H9 (cell line): ENCODE measurements at regions not wholly inside any gene's neighbourhood (a gene's known extent, or its start where the extent isn't known, plus 50 kb on each side); places are given as distances from the start of the nearest gene placed in this dataset.

Experiments
- DNase-seq: peaks from one replicate; pipeline ENCODE4 v3.0.0-alpha.2; 2017
- H2AFZ ChIP-seq: one replicate; pipeline ENCODE4 v1.6.1; 2013; ENCODE audit warnings: mild to moderate bottlenecking, low read length, control low read depth, moderate library complexity
- H2AK5ac ChIP-seq: 2 replicates; pipeline ENCODE4 v1.6.1; 2013; ENCODE audit warnings: low read length, control low read depth, mixed read lengths; ENCODE audit not compliant: insufficient read length
- H2BK120ac ChIP-seq: one replicate; pipeline ENCODE4 v1.6.1; 2013; ENCODE audit warnings: low read depth, mild to moderate bottlenecking, low read length, control low read depth, inconsistent platforms; ENCODE audit not compliant: poor library complexity, severe bottlenecking
- H2BK12ac ChIP-seq: 2 replicates; pipeline ENCODE4 v1.6.1; 2013; ENCODE audit warnings: low read length, control low read depth, mixed read lengths, low read depth; ENCODE audit not compliant: insufficient read length
- H2BK15ac ChIP-seq: 2 replicates; pipeline ENCODE4 v1.6.1; 2013; ENCODE audit warnings: low read depth, low read length, control low read depth
- H2BK20ac ChIP-seq: one replicate; pipeline ENCODE4 v1.6.1; 2013; ENCODE audit warnings: low read depth, mild to moderate bottlenecking, low read length, control low read depth, inconsistent platforms; ENCODE audit not compliant: poor library complexity, severe bottlenecking
- H2BK5ac ChIP-seq: 2 replicates; pipeline ENCODE4 v1.6.1; 2013; ENCODE audit warnings: low read length, control low read depth, mixed read lengths; ENCODE audit not compliant: insufficient read length
- H3K14ac ChIP-seq: 2 replicates; pipeline ENCODE4 v1.6.1; 2013; ENCODE audit warnings: low read length, control low read depth; ENCODE audit not compliant: insufficient read depth
- H3K18ac ChIP-seq: 2 replicates; pipeline ENCODE4 v1.6.1; 2013; ENCODE audit warnings: low read depth, mild to moderate bottlenecking, mixed read lengths, low read length, control low read depth; ENCODE audit not compliant: insufficient read length
- H3K23ac ChIP-seq: 2 replicates; pipeline ENCODE4 v1.6.1; 2013; ENCODE audit warnings: low read length, control low read depth, mixed read lengths, low read depth; ENCODE audit not compliant: insufficient read length
- H3K23me2 ChIP-seq: 2 replicates; pipeline ENCODE4 v1.6.1; 2013; ENCODE audit warnings: low read depth, mild to moderate bottlenecking, mixed read lengths, low read length, control low read depth; ENCODE audit not compliant: insufficient read length, poor library complexity, severe bottlenecking
- H3K27ac ChIP-seq: 2 replicates; pipeline ENCODE4 v1.5.1; 2013; ENCODE audit warnings: low read length, control low read depth, mixed read lengths, low read depth; ENCODE audit not compliant: insufficient read length
- H3K27me3 ChIP-seq: 2 replicates; pipeline ENCODE4 v1.6.1; 2013; ENCODE audit warnings: low read length, control low read depth, inconsistent platforms; ENCODE audit not compliant: insufficient read depth
- H3K4ac ChIP-seq: 2 replicates; pipeline ENCODE4 v1.6.1; 2013; ENCODE audit warnings: low read depth, mild to moderate bottlenecking, control low read depth, inconsistent platforms, low read length, moderate library complexity
- H3K4me1 ChIP-seq: 2 replicates; pipeline ENCODE4 v1.6.1; 2013; ENCODE audit warnings: low read length, control low read depth, inconsistent platforms; ENCODE audit not compliant: insufficient read depth
- H3K4me2 ChIP-seq: 2 replicates; pipeline ENCODE4 v1.6.1; 2013; ENCODE audit warnings: low read length, control low read depth, mixed read lengths; ENCODE audit not compliant: insufficient read length, insufficient read depth
- H3K56ac ChIP-seq: 2 replicates; pipeline ENCODE4 v1.6.1; 2013; ENCODE audit warnings: low read depth, mild to moderate bottlenecking, mixed read lengths, low read length, control low read depth; ENCODE audit not compliant: insufficient read length
- H3K79me1 ChIP-seq: 2 replicates; pipeline ENCODE4 v1.6.1; 2013; ENCODE audit warnings: low read depth, mild to moderate bottlenecking, moderate library complexity, low read length, control low read depth, inconsistent platforms; ENCODE audit not compliant: insufficient read depth, poor library complexity, severe bottlenecking
- H3K79me2 ChIP-seq: 2 replicates; pipeline ENCODE4 v1.6.1; 2013; ENCODE audit warnings: low read length, control low read depth, inconsistent platforms; ENCODE audit not compliant: insufficient read depth
- H3K9ac ChIP-seq: 2 replicates; pipeline ENCODE4 v1.6.1; 2013; ENCODE audit warnings: low read length, control low read depth, mixed read lengths; ENCODE audit not compliant: insufficient read length; ENCODE audit errors: extremely low read depth
- H3K9me3 ChIP-seq: one replicate; pipeline ENCODE4 v1.6.1; 2013; ENCODE audit warnings: low read depth, low read length, inconsistent platforms; ENCODE audit not compliant: control insufficient read depth
- H3T11ph ChIP-seq: one replicate; pipeline ENCODE4 v1.6.1; 2013; ENCODE audit warnings: mild to moderate bottlenecking, low read length, control low read depth, inconsistent platforms
- H4K20me1 ChIP-seq: one replicate; pipeline ENCODE4 v1.6.1; 2013; ENCODE audit not compliant: control insufficient read depth, insufficient read length, insufficient read depth
- H4K5ac ChIP-seq: 2 replicates; pipeline ENCODE4 v1.6.1; 2013; ENCODE audit warnings: low read depth, mild to moderate bottlenecking, mixed read lengths, low read length, control low read depth; ENCODE audit not compliant: insufficient read length
- H4K8ac ChIP-seq: replicated peaks from 2 replicates; pipeline ENCODE4 v1.6.1; 2013; ENCODE audit warnings: low read length, control low read depth, mixed read lengths, low read depth; ENCODE audit not compliant: insufficient read length
- H4K91ac ChIP-seq: 2 replicates; pipeline ENCODE4 v1.6.1; 2013; ENCODE audit warnings: low read depth, mild to moderate bottlenecking, moderate library complexity, mixed read lengths, low read length, control low read depth; ENCODE audit not compliant: insufficient read length
- H3K27ac Mint-ChIP-seq, 3 experiments: 2 replicates in 2 of 3; 3 replicates in 1 of 3; pipeline ENCODE4 v1.8.0; 2020 to 2021; ENCODE audit warnings: mixed read lengths in 3 of 3, mild to moderate bottlenecking in 1 of 3, moderate library complexity in 1 of 3
- H3K27me3 Mint-ChIP-seq: 2 replicates; pipeline ENCODE4 v1.8.0; 2021; ENCODE audit warnings: low read depth, mild to moderate bottlenecking, moderate library complexity, mixed read lengths
- H3K36me3 Mint-ChIP-seq, 3 experiments: 2 replicates in 2 of 3; 3 replicates in 1 of 3; pipeline ENCODE4 v1.8.0; 2020 to 2021; ENCODE audit warnings: low read depth in 3 of 3, mixed read lengths in 3 of 3; ENCODE audit not compliant: insufficient read depth in 1 of 3
- H3K4me1 Mint-ChIP-seq, 2 experiments: 2 replicates each; pipeline ENCODE4 v1.8.0; 2020; ENCODE audit warnings: mixed read lengths in 2 of 2
- H3K4me3 Mint-ChIP-seq, 2 experiments: 2 replicates in 1 of 2; 3 replicates in 1 of 2; pipeline ENCODE4 v1.8.0; 2020 to 2021; ENCODE audit warnings: mild to moderate bottlenecking in 2 of 2, mixed read lengths in 2 of 2, moderate library complexity in 1 of 2
- H3K9me3 Mint-ChIP-seq, 2 experiments: 2 replicates in 1 of 2; 3 replicates in 1 of 2; pipeline ENCODE4 v1.8.0; 2020; ENCODE audit warnings: mild to moderate bottlenecking in 2 of 2, mixed read lengths in 2 of 2, moderate library complexity in 1 of 2
- WGBS: extraction: QIAGEN DNeasy Blood & Tissue Kit; methylation state at CpG from one replicate; pipeline ENCODE4 v1.1.7; 2013; ENCODE audit warnings: missing lambda C conversion rate, low lambda C conversion rate, mixed read lengths; ENCODE audit not compliant: insufficient read length; ENCODE audit errors: extremely low coverage; 5-methylcytosine and 5-hydroxymethylcytosine counted together
- TF ChIP-seq, protein P1 (sequence below): fragments of 200-600 bp; sonication (generic); conservative IDR thresholded peaks from 3 replicates; pipeline ENCODE4 v1.8.0; 2021; ENCODE audit warnings: antibody characterized with exemption, mild to moderate bottlenecking

- no peaks in the 10 kb centered on the region for H3K27me3 Mint-ChIP-seq
- H3K27ac Mint-ChIP-seq = no peak overlapping the region
- Histone ChIP-seq H4K8ac (no peak overlapping the region), H2AK5ac (no peak overlapping the region), H4K91ac (no peak overlapping the region), H3K56ac (no peak overlapping the region), H3K79me1 (no peaks in the 10 kb centered on the region), H2BK15ac (no peak overlapping the region), H3K23me2 (no peaks in the 10 kb centered on the region), H3K9ac (no peak overlapping the region), H3K79me2 (no peaks in the 10 kb centered on the region), H2AFZ (no peak overlapping the region), H2BK20ac (no peak overlapping the region), H2BK5ac (no peak overlapping the region), H2BK120ac (no peak overlapping the region), H3K4me2 (no peak overlapping the region), H3K4ac (no peak overlapping the region), H3K4me1 (no peaks in the 10 kb centered on the region), H3K9me3 (no peaks in the 10 kb centered on the region), H3T11ph (no peak overlapping the region), H3K14ac (no peak overlapping the region), H3K27ac (no peak overlapping the region), H3K23ac (no peak overlapping the region), H4K20me1 (no peaks in the 10 kb centered on the region), H2BK12ac (no peak overlapping the region), H3K27me3 (no peaks in the 10 kb centered on the region), H3K18ac (no peak overlapping the region), H4K5ac (no peak overlapping the region)
- no CpG with 5 or more reads among the region's 1 CpG for WGBS
- TF ChIP-seq, protein P1, sequence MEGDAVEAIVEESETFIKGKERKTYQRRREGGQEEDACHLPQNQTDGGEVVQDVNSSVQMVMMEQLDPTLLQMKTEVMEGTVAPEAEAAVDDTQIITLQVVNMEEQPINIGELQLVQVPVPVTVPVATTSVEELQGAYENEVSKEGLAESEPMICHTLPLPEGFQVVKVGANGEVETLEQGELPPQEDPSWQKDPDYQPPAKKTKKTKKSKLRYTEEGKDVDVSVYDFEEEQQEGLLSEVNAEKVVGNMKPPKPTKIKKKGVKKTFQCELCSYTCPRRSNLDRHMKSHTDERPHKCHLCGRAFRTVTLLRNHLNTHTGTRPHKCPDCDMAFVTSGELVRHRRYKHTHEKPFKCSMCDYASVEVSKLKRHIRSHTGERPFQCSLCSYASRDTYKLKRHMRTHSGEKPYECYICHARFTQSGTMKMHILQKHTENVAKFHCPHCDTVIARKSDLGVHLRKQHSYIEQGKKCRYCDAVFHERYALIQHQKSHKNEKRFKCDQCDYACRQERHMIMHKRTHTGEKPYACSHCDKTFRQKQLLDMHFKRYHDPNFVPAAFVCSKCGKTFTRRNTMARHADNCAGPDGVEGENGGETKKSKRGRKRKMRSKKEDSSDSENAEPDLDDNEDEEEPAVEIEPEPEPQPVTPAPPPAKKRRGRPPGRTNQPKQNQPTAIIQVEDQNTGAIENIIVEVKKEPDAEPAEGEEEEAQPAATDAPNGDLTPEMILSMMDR = no peak
- no peak overlapping the region for H3K4me3 Mint-ChIP-seq
- H3K9me3 Mint-ChIP-seq = no peaks in the 10 kb centered on the region
- no peak for DNase-seq
- H3K36me3 Mint-ChIP-seq = no peaks in the 10 kb centered on the region
- no peaks in the 10 kb centered on the region for H3K4me1 Mint-ChIP-seq
Observed at GRCh38 chr1:65495137-65495536, 74.7 kb downstream of the LEPR start.
